Hematopoietic multipotent progenitor cell (in vitro differentiated cells): ENCODE measurements at regions not wholly inside any gene's neighbourhood (a gene's known extent, or its start where the extent isn't known, plus 50 kb on each side); places are given as distances from the start of the nearest gene placed in this dataset.
"Not testable (repeated sequence)": the region's sequence is repeated elsewhere in the genome, so short reads cannot be mapped to it uniquely, and the experiment has no call there.

Source experiments
- DNase-seq, 3 donors: peaks; one replicate each; pipeline ENCODE4 v3.0.0-alpha.2; 2011 to 2015; ENCODE audit warnings: low read depth in 2 of 3, low spot score in 2 of 3

DNA sequence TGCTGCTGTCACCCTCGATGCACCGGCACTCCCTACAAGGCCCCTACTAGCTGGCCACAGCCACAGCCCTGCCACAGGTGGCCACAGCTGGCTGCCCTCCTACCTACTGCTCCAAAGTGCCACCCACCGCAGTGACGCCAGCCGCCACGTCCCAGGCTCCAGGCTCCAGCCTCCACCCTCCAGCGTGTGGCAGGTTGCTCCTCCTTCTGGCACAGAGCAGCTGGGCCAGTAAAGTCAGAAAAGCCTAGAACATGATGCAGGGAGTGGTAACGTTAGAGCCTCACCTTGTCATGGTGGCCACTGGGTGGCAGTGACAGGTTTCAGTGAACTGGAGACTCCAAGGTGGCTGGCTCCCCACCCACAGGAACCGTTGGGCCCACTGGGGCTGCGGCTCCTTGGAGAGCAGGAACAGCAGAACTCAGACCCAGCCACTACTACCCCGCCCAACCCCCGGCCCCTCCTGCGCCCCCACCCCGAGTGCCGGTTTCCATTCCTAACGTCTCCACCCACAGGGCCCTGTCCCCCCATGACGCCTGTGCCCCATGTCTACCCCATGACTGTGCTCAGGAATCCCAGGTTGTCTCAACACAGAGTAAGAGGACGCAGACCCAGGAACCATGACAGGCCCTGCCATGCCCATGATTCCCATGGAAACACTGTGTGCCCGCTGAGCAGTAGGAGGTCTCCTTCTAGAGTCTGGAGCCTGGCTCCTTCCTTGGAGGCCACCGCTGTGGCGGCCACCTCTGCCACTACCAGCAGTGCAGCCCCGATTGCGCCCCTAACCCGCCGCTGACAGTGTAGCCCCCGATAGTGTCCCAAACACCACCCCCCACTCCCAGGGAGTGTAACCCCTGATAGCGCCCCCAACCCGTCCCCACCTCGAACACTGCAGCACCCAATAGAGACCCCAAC, 52.3 kb upstream of the ZNF33B start:
- DNase-seq, result no peak

DNA sequence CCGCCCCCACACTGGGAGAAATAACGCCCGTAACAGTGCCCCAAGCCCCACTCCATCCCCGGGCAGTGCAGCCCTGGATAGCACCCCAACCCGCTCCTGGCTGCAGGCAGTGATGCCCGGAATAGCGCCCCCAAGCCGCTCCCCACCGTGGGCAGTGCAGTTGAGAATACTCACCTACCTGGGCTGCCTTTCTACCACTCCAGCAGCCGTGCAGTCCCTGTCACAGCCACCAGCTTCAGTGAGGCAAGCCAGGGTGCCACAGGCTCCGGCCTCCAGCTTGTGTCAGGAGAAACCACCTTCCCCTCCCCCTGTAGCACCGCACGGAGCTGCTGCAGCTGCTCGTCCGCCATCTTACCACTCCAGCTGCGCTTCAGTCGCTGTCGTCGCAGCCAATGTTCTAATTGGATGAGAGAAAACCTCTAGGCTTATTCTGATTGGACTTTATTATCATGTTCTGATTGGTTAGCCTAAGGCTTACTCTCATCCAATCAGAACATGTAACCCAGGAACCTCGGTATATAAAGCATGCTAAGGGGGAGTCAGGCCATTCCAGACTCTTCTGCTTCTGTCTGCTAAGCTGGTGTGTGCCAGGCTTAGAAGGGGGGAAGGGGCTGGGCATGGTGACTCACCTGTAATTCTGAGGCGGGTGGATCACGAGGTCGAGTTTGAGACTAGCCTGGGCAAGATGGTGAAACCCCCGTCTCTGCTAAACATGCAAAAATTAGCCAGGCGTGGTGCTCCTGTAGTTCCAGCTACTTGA, 53.2 kb upstream of the ZNF33B start:
- no peak for DNase-seq

DNA sequence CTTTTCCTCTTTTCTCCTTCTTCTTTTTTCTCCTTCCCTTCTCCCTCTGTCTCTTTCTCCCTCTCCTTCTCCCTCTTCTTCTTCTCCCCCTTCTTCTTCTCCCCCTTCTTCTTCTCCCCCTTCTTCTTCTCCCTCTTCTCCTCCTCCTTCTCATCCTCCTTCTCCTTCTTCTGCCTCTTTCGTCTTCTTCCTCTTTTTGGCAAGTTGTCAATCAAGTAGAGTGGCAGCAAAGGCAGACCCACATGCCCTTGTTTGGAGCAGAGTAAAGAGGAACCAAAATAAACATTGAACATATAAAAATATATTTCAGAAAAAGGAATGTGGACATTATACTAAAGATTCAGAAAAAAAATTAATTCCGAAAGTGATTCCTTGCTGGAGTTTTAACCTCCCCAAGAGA, 59.6 kb upstream of the ZNF33B start:
- DNase-seq, result peak in 1 of 3 donors; percentile 29

DNA sequence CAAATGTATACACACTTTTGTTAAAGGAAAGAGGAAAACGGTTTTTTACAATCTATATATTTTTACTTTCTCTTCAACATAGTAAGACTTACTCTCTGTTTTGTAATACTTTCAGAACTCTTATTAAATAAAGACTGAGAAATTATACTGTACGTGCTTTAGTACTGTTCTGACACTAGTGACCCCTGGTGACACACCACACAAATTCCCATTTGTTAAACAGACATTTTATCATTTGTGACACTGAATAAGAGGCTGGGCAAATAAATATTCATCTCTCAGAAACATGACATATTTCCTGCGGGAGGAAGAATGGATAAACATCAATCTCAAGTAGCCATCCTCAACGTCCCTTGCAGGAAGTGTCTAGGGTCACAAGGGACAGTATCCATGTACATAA, 68.9 kb upstream of the ZNF33B start:
- no peak for DNase-seq

DNA sequence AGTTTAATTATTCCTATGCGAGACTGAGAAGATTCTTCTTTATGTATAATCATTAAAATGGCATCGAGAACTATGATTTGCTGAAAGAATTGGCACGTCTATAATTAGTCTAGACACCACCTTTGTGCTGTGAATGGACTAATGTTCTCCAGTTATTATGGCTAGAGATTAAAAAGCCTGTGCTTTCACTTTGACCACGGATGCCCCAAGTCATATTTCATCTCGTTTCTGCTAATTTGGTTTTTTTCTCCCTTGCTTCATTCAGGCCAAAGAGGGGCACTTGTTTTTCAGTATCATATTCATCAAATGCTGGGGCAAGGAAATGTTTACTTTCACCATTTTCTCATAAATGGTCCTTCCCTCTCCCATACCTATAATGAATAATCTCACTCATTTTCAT, 63.3 kb upstream of the BMS1 start:
- DNase-seq, result not testable (repeated sequence)

DNA sequence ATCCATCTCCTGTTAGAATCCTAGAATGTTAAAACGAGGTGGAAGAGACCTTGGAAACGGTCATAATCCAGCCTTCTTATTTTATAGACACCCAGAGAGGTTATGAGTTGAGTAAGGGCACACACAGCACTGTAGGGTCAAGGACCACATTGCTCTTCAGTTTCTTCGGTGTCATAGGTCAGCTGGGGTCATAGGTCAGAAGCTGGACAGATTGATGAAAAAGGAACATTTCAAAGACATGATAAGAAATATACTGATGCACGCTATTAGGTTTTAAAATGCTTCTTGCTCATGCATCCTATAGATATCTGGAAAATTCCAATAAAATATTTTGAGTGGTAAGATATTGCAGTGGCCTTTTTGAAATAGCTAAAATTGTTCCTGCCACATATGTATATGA, 60.0 kb upstream of the BMS1 start:
- no peak for DNase-seq

DNA sequence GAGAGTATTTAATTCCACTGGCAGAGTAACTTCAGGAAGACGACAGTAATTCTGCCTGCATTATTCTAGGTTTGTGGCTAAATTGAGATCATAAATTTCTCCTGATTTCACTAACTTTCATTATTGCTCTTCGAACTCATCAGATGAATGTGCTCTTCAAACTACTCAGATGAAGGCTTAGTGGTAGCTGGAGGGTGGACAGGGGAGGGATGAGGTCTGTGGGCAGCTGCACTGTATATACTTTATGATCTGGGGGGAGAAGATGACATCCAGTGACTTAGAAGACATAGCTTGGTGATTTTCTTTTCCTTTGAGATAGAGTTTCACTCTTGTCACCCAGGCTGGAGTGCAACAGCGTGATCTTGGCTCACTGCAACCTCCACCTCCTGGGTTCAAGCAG, 59.0 kb upstream of the BMS1 start:
- not testable (repeated sequence) for DNase-seq

DNA sequence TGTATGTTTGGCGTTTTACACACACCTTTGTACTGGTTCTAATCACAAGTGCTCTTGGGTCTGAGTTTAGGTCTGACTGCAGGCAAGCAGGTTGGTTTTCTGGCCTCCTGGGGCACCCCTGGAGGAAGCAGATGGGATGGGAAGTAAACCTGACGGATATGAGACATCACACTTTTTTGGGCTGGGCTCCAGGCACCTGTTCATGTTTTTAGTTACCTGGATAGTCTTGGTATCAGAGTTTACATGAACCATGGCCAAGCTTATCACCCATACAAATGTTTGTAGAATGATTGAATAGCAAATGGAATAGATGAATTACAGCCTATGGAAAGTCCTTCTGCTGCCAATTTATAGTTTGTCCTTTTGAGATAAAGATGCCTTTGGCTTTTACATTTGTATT, 57.9 kb upstream of the BMS1 start:
- not testable (repeated sequence) for DNase-seq

DNA sequence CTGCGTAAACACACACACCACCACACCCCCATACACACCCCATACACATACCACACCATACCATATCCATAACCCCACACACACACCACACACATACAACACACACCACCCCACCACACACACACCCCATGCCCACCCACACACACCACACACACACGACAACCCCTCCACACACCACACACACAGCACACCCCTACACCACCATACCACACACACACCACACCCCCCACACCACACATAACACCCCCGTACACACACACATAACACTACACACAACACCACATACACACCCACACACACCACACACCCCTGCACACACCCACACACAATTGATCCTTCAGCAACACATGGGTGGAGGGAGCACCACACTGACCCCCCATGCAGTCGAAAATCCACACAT, 50.3 kb upstream of the BMS1 start:
- no peak for DNase-seq
